ENCODE measurements at regions not wholly inside any gene's neighbourhood (a gene's known extent, or its start where the extent isn't known, plus 50 kb on each side); places are given as distances from the start of the nearest gene placed in this dataset.
"Not testable (repeated sequence)": the region's sequence is repeated elsewhere in the genome, so short reads cannot be mapped to it uniquely, and the experiment has no call there.

DNA sequence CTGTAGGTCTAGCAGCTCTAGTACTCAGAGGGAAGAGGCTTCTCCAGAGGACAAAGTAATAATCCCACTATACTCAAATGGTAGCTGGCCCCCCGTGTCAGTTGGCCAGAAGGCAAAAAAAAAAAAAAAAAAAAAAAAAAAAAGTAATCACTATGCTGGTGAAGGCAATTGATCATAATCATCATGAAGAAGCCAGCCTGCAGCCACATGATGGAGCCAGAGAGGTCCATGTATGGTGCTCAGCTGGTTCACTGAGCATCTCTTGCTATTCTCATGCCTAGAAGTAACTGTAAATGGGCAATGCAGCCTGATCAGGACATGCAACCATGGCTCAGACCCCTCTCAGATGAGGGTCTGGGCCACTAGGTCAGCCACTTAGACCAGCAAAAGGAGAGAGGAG lies 378.8 kb downstream of the MED13L start:
- DNase-seq (ENCODE audit: low spot score) = no peak

DNA sequence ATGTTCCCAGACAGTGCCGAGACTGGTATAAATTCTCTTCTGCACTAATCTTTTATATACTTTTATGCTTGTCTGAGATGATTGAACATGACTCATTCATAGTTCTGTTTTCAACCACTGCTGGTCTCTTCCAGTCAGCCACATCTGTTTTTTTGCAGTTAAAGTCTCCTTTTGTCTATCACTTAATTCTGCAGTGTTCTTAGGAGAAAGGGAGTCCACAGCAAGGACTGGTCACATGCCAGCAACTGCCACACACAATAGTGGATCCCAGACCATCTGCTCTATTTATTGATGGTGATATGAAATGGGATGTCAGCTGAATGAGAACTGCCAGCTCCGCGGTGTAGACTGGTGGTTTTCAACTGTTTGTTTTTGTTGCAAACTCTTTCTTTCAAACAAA lies 379.8 kb downstream of the MED13L start:
- no peak for DNase-seq (ENCODE audit: low spot score)

DNA sequence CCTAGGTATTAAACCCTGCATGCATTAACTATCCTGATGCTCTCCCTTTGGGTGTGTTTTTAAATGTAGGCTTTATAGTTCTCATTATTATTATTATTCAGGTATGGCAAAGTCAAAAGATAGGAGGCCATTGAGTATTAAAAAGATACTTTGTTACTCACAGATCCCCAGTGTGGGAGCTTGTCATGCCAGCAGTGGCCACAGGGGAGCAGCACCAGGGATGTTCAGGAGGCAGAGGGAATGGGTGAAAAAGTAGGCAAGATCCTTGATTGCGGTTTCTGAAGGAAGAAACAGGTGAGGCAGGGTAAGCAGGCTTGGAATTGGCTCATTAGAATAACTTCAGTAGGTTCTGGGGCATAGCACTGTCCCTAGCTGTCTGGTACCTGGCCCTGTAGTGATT lies 382.2 kb downstream of the MED13L start:
- DNase-seq (ENCODE audit: low spot score) = no peak

DNA sequence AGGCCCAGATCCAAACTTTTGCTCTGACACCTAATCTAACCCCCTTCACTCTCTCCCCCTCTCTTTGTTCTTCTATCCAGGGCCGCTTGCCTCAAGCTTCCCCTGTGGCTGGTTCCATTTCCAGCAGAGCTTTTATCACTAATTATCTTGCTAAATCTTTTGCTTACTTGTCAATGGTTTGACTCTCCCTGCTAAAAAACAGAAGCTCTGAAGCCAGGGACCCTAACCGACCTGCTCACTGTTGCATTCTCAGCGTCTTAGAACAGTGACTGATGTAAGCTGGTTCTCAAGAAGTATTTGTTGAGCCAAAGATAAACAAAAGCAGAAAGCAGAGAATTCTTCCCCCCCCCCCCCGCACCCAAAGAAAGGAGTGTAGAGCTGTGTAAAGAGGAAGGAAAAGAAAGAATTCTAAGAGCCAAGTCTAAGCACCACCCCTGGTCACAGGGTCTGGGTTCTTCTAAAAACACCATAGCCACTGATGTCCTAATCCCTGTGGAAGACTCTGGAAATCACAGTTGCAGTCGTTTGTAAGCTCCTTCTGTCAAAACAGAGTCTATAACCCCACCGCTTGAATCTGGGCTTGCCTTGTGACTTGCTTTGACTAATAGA lies 385.8 kb downstream of the MED13L start:
- DNase-seq (ENCODE audit: low spot score) = no peak

DNA sequence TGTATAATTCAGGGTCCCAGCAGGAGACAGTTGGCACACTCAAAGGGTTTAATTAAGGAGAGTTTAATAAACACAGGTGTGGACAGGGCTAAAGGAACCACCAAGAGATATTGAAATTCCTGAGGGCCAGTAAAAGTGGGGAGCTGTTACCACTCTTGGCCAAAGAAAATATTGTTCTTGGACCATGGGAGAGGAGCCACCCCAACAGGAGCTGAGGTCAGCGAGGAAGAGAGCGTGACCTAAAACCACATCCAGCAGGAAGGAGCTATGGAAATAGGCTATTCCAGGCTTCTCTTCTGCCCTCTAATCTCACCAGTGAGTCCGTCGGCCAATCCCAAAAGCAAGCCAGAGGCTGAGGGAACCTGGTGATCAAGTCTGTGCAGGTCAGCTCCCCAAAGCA lies 390.8 kb downstream of the MED13L start:
- DNase-seq (ENCODE audit: low spot score) = no peak

DNA sequence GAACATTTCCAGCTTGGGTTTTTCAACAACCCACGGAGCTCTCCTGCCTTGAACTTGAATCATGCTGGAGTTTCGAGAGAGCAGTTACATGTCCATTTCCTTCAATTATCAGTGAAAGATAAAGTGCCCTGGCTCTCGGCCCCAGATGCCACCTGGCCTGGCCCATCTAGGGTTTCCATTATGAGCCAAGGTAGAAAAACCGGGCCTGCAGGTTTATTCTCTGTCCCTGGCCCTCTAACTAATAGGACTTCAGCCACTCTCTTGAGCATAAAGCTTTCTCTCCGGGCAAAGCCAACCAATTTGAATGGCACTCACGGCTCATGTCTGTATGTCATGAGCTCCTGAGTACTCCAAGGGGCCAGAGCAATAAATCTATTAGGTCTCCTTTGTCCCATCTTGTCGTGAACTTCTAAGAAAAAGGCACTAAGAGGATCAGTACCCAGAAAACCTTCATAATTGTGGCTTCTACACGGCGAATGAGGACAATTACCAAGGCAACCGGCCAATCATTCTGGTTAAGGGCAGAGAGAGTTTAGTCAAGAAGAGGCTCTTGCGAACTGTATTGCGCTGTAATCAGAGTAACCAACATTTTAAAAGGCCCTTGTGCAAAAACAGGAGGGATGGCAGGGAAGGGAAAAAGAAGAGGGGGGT lies 392.3 kb downstream of the MED13L start:
- DNase-seq (ENCODE audit: low spot score) = no peak

DNA sequence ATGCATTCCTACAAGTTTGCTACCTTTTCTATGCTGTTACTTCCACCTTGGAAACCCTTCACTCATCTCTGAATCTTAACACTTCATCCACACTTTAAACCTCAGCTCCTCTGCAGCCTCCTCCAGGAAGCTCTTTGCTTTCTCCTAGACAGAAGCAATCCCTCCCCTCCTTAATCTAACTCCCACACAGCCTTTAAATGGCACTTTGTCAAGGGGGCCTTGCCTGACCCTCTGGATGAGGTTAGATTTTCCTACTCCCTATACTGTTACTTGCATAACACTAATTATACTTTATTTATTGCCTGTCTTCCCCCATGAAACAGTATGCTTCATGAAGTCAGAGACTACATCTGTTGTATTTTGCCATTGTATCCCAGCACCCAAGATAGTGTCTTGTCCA lies 394.6 kb downstream of the MED13L start:
- no peak for DNase-seq (ENCODE audit: low spot score)

DNA sequence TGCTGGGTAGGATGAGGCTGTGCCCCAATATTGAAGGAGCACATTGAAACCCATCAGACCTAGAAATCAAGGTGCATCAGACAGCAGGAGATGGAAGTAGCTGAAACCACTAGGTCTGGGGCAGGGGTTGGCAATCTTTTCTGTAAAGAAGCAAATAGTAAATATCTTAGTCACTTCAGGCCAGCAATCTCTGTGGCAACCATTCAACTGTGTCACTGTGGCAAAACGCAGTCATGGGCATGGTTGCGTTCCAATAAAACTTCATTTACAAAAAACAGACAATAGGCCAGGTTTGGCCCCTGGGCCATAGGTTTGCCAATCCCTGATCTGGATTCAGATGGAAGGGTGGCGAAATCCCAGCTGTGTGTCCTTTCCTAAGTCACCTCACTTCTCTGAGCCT lies 397.3 kb downstream of the MED13L start:
- DNase-seq (ENCODE audit: low spot score) = no peak

DNA sequence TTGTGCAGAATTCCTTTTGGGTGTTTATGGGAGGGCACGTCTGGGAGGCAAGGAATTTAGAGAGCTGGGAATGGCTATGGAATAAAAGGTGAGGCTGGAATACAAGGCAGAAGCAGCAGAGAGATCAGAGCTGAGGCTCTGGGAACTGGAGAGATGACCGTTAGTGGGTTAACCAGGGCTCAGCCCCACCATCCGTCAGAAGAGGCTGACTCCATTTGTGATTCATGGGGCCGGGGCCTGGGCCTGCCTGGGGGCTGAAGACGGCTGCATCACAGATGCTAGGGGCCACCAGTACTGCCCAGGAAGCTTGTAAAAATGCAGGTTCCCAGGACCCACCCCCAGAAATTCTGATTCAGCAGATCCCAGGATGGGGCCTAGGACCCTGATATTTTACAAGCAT lies 398.1 kb downstream of the MED13L start:
- no peak for DNase-seq (ENCODE audit: low spot score)

DNA sequence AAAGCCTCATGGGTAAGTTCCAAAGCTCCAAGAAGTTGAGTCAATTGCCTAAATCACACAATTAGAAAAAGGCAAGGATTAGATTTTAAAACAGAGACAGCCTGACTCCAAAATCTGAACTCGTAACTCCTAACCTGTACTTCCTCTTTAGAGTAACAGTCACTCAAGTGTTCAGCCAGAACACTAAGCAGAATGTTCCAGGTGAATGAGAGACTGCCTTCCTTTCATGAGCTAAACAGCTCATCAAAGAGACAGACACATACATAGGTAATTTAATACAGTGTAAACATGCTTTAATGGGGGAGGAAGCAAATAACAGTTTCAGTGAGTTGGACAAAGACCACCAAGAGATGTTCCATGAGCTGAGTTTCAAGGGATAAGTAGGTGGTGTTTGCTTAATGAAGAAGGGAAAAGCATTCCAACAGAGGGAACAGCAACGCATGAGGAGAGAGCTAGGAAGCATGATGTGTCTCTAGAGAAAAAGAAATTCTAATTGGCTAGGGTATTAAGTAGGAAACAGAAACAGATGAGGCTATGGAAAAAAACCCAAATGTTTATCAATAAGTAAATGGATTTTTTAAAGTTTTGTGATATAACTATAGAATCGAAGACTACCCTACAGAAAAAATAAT lies 403.9 kb downstream of the MED13L start:
- DNase-seq (ENCODE audit: low spot score) = no peak

DNA sequence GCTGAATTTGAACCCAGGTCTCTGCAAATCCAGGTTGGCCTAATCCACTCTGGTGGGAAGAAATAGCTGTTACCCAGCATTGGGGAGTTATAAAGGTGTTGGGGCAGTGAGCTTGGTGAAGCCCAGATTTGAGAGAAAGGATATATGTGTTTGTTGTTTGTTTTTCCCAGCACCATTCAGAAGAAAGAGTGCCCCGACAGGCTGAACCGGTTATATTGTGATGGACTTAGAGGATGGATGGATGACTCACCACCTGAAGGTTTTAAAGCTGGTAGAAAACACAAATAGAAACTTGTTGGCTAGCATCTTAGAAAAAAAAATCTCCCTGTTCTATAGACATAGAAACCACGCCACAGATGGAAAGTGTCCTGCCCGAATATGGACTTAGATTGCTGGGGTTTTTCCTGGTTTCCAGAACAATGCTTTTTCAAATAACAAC lies 404.6 kb downstream of the MED13L start:
- no peak for DNase-seq (ENCODE audit: low spot score)

DNA sequence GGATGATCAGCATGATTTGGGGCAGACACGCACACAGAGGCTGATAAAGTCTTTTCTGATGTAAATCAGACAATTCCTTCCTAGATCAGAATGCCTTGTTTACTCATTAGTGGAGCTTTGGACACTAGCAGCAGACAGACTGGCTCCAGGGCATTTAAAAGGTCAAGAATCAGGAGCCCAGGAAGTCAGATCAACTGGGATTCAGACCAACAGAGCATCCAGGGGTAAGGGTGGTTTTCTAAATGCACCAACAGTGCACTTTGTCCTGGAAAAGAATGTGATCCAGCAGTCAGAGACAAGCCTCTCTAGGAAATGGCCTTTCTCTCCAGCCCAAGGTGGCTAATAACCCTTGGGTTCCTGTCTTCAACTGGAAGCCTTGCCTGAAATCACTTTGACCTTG lies 405.3 kb downstream of the MED13L start:
- no peak for DNase-seq (ENCODE audit: low spot score)

DNA sequence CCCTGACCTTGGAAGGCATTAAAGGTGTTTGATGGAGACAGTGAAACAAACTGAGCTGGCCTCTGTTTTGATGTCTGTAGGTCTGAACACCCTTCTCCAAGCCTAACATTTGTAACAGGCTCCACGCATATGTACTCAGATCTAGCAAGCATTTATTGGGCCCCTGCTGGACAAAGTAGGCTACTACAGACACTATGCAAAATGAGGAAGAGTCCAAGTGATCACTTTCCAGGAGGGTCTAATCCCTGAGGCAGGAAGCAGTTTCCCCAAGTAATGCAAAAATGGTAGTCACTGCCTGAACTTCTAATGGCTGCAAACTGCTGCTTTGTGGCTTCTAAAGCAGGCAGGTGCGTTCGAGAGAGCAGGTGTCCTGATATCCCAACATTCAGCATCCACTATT lies 405.8 kb downstream of the MED13L start:
- DNase-seq (ENCODE audit: low spot score) = peak; percentile 50

DNA sequence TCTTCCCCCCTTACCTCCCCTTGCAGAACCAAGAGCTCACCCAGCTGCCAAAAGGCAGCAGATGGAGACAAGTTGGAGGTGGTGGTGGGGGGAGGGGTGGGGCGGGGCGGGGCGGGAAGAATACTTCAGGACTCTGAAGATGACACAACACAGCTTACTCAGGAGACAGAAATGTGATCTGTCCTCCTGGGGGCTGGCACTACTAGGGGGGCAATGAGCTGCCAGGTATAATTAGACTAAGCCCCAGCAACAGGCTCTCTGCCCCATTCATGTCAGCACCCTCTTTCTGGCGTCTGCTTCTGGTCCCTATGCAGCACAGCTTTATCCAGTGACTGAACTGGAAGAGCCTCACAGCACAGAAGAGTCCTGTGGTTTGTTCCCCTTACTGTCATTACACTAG lies 407.0 kb downstream of the MED13L start:
- no peak for DNase-seq (ENCODE audit: low spot score)

DNA sequence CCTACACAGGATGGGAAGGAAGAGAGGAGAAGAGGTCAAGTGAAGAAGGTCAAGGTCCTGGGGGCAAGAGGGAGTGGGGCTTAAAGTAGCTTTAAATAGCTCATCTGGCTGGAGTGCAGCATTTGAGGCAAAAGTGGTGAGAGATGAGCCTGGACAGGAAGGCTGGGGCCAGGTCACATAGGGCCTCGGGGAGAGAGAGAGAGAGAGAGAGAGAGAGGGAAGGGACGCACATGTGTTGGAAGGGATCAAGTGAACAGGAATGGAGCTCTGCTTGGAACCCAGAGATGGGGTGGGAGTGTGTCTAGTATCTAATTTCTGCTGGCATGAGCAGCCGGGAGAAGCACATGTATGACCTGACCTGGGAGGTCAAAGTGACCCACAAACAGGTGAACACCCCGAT lies 407.5 kb downstream of the MED13L start:
- DNase-seq (ENCODE audit: low spot score) = no peak

DNA sequence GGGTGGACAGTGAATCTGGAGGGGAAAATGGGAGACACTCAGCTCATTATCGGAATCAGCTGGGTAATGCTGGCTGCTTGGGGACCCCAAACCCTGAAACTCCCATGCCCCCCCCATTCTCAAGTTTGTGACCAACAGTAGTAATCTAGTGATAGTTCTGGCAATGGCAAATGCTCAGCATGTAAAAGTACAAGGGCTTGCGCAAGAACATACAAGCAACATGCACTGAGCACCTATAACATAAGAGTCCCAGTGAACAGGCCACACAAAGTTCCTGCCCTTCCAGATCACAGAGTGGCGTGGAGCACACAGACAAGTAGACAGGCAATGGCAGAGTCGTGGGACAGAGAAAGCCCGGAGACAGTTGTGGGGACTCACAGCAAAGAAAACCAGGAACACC lies 407.9 kb downstream of the MED13L start:
- no peak for DNase-seq (ENCODE audit: low spot score)

DNA sequence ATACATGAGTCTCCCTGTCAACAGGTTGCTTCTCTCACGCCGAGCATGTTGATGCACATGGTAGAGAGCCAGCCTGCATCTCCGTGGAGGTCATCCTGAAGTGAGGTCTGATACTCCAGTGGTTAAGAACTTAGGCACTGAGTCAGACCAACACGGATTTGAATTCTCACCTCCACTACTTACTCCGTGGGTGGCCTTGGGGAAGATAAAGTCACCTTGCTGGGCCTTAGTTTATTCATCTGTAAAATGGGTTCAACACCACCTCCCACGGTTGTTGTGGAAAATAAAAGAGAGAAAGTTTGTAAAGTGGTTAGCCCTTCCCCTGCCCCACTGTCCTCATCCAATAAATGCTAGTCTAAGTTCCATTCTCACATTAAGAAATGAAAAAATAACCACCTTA lies 408.9 kb downstream of the MED13L start:
- DNase-seq (ENCODE audit: low spot score) = no peak

DNA sequence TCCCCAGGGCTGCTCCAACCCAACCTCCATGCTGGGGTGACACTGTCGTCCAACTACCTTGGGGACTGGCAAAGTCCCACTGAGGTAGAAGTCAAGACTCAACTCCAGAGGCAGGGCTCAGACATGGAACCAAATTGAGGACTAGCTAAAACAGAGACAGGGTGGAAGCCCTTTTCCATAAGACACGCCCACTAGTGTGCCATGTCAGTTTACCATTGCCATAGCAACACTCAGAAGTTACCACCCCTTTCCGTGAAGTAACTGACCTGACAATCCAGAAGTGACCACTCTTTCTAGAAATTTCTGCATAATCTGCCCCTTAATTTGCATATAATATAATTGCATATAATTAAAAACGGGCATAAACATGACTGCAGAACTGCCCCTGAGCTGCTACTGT lies 409.6 kb downstream of the MED13L start:
- no peak for DNase-seq (ENCODE audit: low spot score)

DNA sequence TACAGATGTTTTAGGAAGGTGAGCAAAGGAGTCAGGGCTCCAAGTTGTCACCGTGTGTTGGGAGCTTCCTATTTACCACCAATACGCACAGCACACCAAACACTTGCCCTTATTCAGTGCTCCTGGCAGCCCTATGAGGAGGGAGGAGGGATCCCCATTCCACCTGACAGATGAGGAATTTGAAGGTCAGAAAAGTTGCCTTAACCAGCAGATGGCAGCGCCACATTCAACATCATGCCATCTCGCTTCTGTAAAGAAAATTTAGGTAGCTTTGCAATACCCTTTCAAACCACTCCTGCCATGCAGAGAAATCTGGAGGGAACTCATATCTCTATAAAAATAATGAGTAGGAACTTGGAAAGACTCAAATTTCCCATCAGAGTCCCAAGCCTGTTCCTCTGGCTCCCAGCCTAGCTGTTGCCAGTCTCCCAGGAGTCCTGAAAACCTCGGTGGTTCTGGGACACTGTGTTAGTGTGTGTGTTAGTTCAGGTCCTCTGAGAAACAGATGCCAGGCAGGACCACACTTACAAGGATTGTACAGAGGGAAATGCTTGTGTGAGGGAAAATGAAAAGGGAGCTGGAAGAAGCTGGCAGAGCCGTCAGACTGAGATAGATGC lies 410.5 kb downstream of the MED13L start:
- no peak for DNase-seq (ENCODE audit: low spot score)

DNA sequence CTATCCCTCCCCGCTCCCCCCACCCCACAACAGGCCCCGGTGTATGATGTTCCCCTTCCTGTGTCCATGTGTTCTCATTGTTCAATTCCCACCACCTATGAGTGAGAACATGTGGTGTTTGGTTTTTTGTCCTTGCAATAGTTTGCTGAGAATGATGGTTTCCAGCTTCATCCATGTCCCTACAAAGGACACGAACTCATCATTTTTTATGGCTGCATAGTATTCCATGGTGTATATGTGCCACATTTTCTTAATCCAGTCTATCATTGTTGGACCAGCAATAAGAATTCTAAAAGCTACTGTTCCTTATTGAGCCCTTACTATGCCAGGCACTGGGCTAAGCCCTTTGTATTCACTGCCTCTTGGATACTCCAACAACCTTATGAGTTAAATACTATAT lies 411.2 kb downstream of the MED13L start:
- not testable (repeated sequence) for DNase-seq (ENCODE audit: low spot score)

DNA sequence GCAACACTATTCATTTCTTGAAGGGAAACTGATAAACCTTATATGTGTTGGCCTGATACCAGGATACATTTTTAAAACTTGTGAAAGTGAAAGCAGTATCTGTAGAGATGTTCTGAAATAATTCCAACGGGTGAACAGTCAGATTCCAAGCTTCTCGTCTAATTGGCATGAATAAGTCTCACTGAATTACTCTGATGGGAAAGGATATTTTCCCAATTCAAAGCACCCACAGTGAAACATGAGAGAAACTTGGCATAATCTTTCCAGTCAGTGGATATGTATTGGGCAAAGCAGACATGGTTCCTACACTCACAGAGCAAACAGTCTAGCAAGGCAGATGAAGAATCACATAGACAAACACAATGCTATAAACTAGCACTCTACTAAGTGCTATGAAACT lies 413.1 kb downstream of the MED13L start:
- DNase-seq (ENCODE audit: low spot score) = no peak

DNA sequence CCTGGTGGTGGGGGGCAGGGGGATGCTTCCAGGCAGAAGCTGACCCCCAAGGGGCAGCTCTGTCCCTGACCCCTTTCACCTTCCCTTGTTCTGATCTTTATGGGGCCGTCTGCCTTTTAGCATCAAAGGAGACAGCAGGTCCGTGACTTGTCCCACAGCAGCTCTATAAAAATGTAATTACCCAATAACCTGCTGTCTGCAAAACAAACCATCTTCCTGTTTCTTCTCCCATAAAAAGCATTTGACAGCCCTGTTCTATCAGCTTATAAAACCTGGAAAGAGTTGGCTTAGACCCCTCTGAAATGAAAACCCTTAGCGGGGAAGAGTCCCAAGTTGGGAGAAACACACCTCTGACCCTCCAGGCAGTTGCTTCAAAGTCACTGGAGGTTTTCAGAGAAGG lies 416.9 kb downstream of the MED13L start:
- DNase-seq (ENCODE audit: low spot score) = no peak

DNA sequence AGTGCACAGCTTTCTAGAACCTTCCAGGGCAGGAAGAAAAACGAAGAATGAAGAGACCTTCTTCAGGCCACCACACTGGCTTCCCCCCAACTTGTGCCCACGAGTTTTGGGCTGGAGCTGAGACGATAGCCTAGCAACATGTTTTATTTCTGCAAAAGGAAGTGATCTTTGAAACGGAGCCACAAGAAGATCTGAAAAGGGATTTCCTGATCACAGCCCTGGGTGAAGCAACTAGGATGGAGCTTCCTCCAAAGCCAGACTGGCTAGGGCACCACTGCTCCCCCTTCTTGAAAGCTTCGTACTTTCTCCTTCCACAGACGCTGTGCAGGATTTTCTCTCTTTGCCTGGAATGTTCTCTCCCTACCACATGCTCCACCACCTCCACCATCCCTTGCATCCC lies 418.3 kb downstream of the MED13L start:
- no peak for DNase-seq (ENCODE audit: low spot score)
